Activated CD8-positive, alpha-beta T cell treated with anti-CD3 and anti-CD28 coated beads, Interleukin-2, amount 10 ng/mL, durations not matched to agents 7 days and 5 days (primary cell): ENCODE measurements at regions not wholly inside any gene's neighbourhood (a gene's known extent, or its start where the extent isn't known, plus 50 kb on each side); places are given as distances from the start of the nearest gene placed in this dataset.

Source experiments
- ATAC-seq: fragments of 150-1000 bp; cut with Tn5 transposase; one replicate; pipeline ENCODE4 v1.10.0; 2021; ENCODE audit warnings: moderate library complexity
- CTCF ChIA-PET: fragments of 350-600 bp; sonication (Branson Sonifier 250); formaldehyde crosslinking; loops from one replicate; lab custom pipeline; 2021; ENCODE audit warnings: antibody characterized with exemption; lab: Charles Lee
- POLR2A ChIA-PET: fragments of 350-600 bp; sonication (Branson Sonifier 250); formaldehyde crosslinking; loops from one replicate; lab custom pipeline; 2021; ENCODE audit warnings: antibody characterized with exemption; lab: Charles Lee
- DNase-seq: peaks from one replicate; pipeline ENCODE4 v3.0.0-alpha.2; 2020
- H3K27ac Mint-ChIP-seq: one replicate; pipeline ENCODE4 v1.8.0; 2021; ENCODE audit warnings: mild to moderate bottlenecking, mixed read lengths
- H3K27me3 Mint-ChIP-seq: one replicate; pipeline ENCODE4 v1.8.0; 2021; ENCODE audit warnings: low read depth, mixed read lengths
- H3K36me3 Mint-ChIP-seq: one replicate; pipeline ENCODE4 v1.8.0; 2021; ENCODE audit warnings: low read depth, mixed read lengths
- H3K4me1 Mint-ChIP-seq: one replicate; pipeline ENCODE4 v1.8.0; 2021; ENCODE audit warnings: low read depth, mixed read lengths
- H3K4me3 Mint-ChIP-seq: one replicate; pipeline ENCODE4 v1.8.0; 2021; ENCODE audit warnings: mild to moderate bottlenecking, mixed read lengths
- H3K9me3 Mint-ChIP-seq: one replicate; pipeline ENCODE4 v1.8.0; 2022; ENCODE audit warnings: mixed read lengths; ENCODE audit not compliant: insufficient read depth

GRCh38 chr2:19540739-19541525, 182.5 kb upstream of the OSR1 start:
- no peak for DNase-seq
- Mint-ChIP-seq H3K4me3 (no peak overlapping the region), H3K9me3 (no peaks in the 10 kb centered on the region), H3K36me3 (no peaks in the 10 kb centered on the region), H3K27me3 (no peaks in the 10 kb centered on the region), H3K4me1 (no peaks in the 10 kb centered on the region), H3K27ac (no peak overlapping the region)
- ChIA-PET POLR2A (no interaction called here), CTCF (no interaction called here)
- no peak for ATAC-seq

GRCh38 chr2:19538411-19538963, 180.1 kb upstream of the OSR1 start:
- Mint-ChIP-seq H3K4me1 (no peaks in the 10 kb centered on the region), H3K27me3 (peaks cover 2% of the 10 kb centered on the region), H3K9me3 (no peaks in the 10 kb centered on the region), H3K36me3 (no peaks in the 10 kb centered on the region), H3K4me3 (no peak overlapping the region), H3K27ac (no peak overlapping the region)
- ATAC-seq (no peak), DNase-seq (no peak)
- ChIA-PET CTCF (no interaction called here), POLR2A (no interaction called here)

- Mint-ChIP-seq H3K27me3 (peaks cover 4% of the 10 kb centered on the region), H3K4me3 (no peak overlapping the region), H3K4me1 (no peaks in the 10 kb centered on the region), H3K36me3 (no peaks in the 10 kb centered on the region), H3K9me3 (no peaks in the 10 kb centered on the region), H3K27ac (no peak overlapping the region)
- ChIA-PET POLR2A (no interaction called here), CTCF (no interaction called here)
- no peak for ATAC-seq
- DNase-seq: no peak
Observed at GRCh38 chr2:19536136-19536535, 177.7 kb upstream of the OSR1 start.

- H3K27me3 Mint-ChIP-seq: peaks cover 6% of the 10 kb centered on the region
- no peak overlapping the region for H3K27ac Mint-ChIP-seq
- no peaks in the 10 kb centered on the region for H3K9me3 Mint-ChIP-seq
Observed at GRCh38 chr2:19532547-19533196, 174.2 kb upstream of the OSR1 start.

GRCh38 chr2:19529677-19530076, 171.3 kb upstream of the OSR1 start:
- H3K9me3 Mint-ChIP-seq: no peaks in the 10 kb centered on the region
- ChIA-PET CTCF (no interaction called here), POLR2A (no interaction called here)
- no peaks in the 10 kb centered on the region for H3K4me1 Mint-ChIP-seq
- H3K27ac Mint-ChIP-seq: no peak overlapping the region
- H3K27me3 Mint-ChIP-seq: peaks cover 6% of the 10 kb centered on the region
- H3K36me3 Mint-ChIP-seq: no peaks in the 10 kb centered on the region
- ATAC-seq (no peak), DNase-seq (no peak)
- no peak overlapping the region for H3K4me3 Mint-ChIP-seq

More at GRCh38 chr2:19532547-19533196, 174.2 kb upstream of the OSR1 start:
- H3K4me1 Mint-ChIP-seq: no peaks in the 10 kb centered on the region
- no peaks in the 10 kb centered on the region for H3K36me3 Mint-ChIP-seq
- POLR2A ChIA-PET: no interaction called here
- no peak overlapping the region for H3K4me3 Mint-ChIP-seq
- CTCF ChIA-PET: no interaction called here
- ATAC-seq: no peak
- no peak for DNase-seq

- Mint-ChIP-seq H3K27me3 (peaks cover 2% of the 10 kb centered on the region), H3K4me3 (no peak overlapping the region), H3K4me1 (no peaks in the 10 kb centered on the region), H3K9me3 (no peaks in the 10 kb centered on the region), H3K27ac (no peak overlapping the region), H3K36me3 (no peaks in the 10 kb centered on the region)
- DNase-seq (no peak), ATAC-seq (no peak)
- ChIA-PET CTCF (no interaction called here), POLR2A (no interaction called here)
Observed at GRCh38 chr2:19527771-19528170, 169.3 kb upstream of the OSR1 start.

GRCh38 chr2:19525313-19525712, 166.9 kb upstream of the OSR1 start:
- ATAC-seq: no peak
- H3K27ac Mint-ChIP-seq: no peak overlapping the region
- no peaks in the 10 kb centered on the region for H3K9me3 Mint-ChIP-seq
- no peaks in the 10 kb centered on the region for H3K4me1 Mint-ChIP-seq
- no peak overlapping the region for H3K4me3 Mint-ChIP-seq
- POLR2A ChIA-PET: no interaction called here
- DNase-seq: no peak
- CTCF ChIA-PET: no interaction called here
- no peaks in the 10 kb centered on the region for H3K36me3 Mint-ChIP-seq
- no peaks in the 10 kb centered on the region for H3K27me3 Mint-ChIP-seq

- no peaks in the 10 kb centered on the region for H3K4me1 Mint-ChIP-seq
- DNase-seq (no peak), ATAC-seq (no peak)
- CTCF ChIA-PET: no interaction called here
- peaks cover 2% of the 10 kb centered on the region for H3K27me3 Mint-ChIP-seq
- POLR2A ChIA-PET: no interaction called here
- H3K36me3 Mint-ChIP-seq: no peaks in the 10 kb centered on the region
- no peaks in the 10 kb centered on the region for H3K9me3 Mint-ChIP-seq
- H3K4me3 Mint-ChIP-seq: no peak overlapping the region
- no peak overlapping the region for H3K27ac Mint-ChIP-seq
Observed at GRCh38 chr2:19519045-19519444, 160.6 kb upstream of the OSR1 start.

GRCh38 chr2:19507137-19507536, 148.7 kb upstream of the OSR1 start:
- ChIA-PET CTCF (no interaction called here), POLR2A (no interaction called here)
- DNase-seq (no peak), ATAC-seq (no peak)
- H3K27ac Mint-ChIP-seq: no peak overlapping the region
- no peaks in the 10 kb centered on the region for H3K4me1 Mint-ChIP-seq
- no peaks in the 10 kb centered on the region for H3K9me3 Mint-ChIP-seq
- peaks cover 14% of the 10 kb centered on the region for H3K27me3 Mint-ChIP-seq
- no peak overlapping the region for H3K4me3 Mint-ChIP-seq
- no peaks in the 10 kb centered on the region for H3K36me3 Mint-ChIP-seq

- Mint-ChIP-seq H3K27ac (no peak overlapping the region), H3K9me3 (no peaks in the 10 kb centered on the region), H3K4me3 (no peak overlapping the region), H3K27me3 (peaks cover 13% of the 10 kb centered on the region), H3K36me3 (no peaks in the 10 kb centered on the region), H3K4me1 (no peaks in the 10 kb centered on the region)
- no peak for DNase-seq
- ATAC-seq: no peak
- POLR2A ChIA-PET: no interaction called here
- CTCF ChIA-PET: no interaction called here
Observed at GRCh38 chr2:19505199-19506136, 147.0 kb upstream of the OSR1 start.

- DNase-seq (no peak), ATAC-seq (no peak)
- H3K36me3 Mint-ChIP-seq: no peaks in the 10 kb centered on the region
- H3K27me3 Mint-ChIP-seq: peaks cover 12% of the 10 kb centered on the region
- ChIA-PET POLR2A (no interaction called here), CTCF (no interaction called here)
- no peaks in the 10 kb centered on the region for H3K9me3 Mint-ChIP-seq
- no peak overlapping the region for H3K4me3 Mint-ChIP-seq
- no peaks in the 10 kb centered on the region for H3K4me1 Mint-ChIP-seq
- no peak overlapping the region for H3K27ac Mint-ChIP-seq
Observed at GRCh38 chr2:19504400-19505198, 146.2 kb upstream of the OSR1 start.
